ENCODE measurements at regions not wholly inside any gene's neighbourhood (a gene's known extent, or its start where the extent isn't known, plus 50 kb on each side); places are given as distances from the start of the nearest gene placed in this dataset.
"Not testable (repeated sequence)": the region's sequence is repeated elsewhere in the genome, so short reads cannot be mapped to it uniquely, and the experiment has no call there.

DNA sequence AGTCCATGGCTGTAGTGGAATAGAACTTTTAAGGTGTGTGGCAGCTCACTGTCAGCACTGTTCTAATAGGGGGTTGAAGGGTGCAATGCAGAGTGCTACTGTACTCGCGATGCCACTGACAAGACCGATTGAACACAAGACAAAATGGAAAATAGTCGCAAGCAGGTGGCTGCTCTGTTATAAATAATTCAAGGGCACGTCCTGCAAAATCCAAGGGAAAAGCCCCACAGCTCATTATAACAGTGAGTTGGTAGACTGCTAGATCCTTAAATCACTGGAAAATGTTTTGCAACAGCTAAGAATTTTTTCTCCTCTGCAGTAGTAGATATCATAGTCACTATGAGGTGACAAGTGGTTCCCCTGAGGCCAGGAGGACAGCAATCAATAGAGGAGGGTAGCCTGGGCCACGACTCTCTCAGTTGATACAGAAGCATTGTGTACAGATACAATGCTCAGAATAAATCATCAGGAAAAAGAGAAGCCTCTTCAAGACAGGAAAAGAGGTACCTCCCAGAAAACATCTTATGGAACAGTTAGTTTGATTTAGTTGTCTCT is 926.3 kb downstream of the TLE4 start:
- DNase-seq: no peak

DNA sequence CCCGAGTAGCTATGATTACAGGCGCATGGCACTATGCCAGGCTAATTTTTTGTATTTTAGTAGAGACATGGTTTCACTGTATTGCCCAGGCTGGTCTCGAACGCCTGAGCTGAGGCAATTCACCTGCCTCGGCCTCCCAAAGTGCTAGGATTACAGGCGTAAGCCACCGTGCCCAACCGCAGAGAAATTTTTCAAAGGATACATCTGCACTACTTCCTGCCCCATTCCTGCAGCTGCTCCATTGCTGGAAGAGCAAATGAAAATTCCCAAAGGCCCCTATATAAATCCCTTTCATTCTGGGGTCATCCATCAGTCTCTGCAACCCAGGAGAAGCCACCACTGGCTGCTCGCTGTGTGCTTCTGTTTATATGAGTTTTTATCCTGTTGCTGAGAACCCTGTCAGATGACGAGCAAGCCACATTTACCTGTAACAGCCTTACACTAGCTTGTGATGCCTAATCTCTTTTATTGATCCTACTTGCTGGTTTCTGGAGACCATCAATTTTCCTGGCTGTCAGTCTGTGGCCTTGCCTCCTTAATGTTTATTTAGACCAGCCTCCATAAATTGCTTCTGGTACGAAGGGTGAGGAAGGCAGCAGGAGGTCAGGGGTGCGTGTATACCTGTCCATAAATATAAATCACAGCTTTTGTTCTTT is 925.3 kb downstream of the TLE4 start:
- peak; percentile 16 for DNase-seq

DNA sequence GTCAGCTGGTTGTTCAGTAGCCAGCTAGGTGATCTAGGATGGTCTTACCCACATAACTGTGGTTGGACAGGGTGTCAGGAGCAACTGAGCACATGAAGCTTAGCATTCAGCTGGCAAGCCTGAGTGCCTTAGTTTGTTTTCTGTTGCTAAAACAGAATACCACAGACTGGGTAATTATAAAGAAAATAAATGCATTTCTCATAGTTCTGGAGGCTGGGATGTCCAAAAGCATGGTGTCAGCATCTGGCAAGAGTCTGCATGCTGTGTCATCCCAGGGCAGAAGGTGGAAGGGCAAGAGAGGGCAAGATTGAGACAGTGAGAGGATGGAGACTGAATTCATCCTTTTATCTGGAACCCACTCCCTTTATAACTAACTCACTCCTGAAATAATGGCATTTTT is 921.5 kb downstream of the TLE4 start:
- no peak for DNase-seq

DNA sequence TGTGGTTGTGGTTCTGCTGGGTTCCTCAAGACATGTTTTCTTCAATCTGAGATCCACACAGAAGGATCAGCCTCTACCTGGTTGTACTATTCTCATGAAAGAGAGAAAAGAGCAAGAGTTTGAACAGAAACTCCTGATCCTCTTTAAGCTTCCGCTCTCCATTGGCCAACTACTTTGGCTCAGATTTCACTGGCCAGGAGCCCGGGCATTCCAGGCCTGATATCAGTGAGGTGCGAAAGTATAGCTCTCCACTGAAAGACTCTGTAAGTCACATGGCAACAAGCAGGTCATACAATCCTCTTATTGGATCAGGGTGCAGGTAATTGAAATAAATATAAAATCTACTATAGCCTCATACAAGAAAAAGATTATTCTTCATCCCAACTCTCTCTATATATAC is 920.5 kb downstream of the TLE4 start:
- no peak for DNase-seq

DNA sequence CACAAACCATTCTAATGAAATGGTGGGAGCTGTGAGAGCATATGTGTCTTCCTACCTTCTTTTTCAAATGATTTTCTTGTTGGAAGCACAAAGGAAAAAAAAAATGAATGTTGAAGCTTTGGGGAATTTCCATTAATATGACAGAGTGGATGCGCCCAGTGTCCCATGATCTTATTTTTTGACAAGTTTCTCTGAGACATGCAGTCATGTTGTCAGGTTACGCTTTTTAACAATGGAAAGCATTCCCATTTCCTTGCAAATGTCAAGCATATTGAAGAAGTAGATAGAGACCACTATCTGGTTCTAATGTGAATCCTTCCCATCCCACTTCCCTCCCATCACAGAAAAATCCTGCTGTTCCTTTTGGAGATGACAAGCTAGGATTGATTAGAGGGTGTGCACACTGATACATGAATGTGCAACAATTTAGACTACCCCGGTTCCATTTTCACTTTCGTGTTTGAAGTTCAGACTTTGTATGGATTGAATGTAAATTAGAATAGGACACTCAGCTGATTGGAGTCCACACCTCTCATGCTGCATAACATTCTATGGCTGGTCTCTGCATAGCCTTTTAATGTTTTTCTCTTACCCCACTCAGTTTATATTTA is 919.4 kb downstream of the TLE4 start:
- no peak for DNase-seq

DNA sequence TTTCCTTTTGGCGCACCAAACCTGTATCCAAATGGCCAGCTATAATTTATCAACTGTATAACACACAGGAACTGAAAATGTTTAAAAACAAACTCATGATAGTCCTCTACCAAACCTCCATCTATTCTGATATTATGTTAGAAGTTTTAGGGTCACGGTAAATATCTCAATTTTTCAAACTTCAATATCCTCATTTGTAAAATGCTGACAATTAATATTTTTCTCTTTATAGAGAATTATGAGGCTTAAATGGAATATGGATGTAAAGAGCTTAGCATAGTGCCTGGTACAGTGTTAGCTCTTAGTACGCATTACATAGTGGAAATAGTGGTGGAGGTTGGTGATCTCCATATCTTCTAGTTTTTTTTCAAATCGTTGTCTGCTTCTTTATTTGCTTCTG is 917.6 kb downstream of the TLE4 start:
- no peak for DNase-seq

DNA sequence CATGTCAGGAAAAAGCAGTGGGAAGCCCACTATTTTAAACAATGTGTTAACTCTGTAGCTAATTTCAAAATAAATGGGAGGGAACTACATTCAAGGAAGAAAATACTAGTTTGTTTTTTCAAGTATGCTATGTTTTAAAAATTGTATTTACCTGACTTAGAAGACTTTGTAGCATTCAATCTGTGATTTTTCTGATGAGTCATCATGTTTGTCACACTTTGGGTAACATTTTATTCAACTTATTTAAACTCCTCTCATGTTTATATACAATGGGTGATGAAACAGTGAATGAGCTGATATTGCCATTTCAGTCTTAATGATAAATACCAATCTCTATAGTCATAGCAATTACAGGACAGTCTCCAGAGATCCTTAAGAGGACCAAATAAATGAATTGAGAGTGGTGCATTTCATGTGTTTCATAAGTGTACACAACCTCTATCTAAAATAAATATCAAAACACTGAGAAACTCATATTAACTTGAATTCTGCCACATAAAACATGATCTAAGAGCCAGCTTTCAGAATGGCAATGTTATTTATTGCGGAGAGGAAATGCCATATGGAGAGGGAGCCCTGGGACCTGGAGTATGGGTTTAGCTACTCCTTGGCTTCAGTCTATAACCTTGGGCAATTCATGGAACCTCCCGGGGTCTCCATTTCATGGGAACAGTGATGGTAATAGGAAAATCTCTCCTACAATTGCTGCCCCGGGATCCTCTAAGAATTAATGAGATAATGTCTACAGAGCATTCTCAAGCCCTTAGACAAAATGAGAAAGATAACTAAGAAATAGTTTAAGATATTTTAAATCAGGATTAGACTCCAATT is 913.9 kb downstream of the TLE4 start:
- DNase-seq: no peak

DNA sequence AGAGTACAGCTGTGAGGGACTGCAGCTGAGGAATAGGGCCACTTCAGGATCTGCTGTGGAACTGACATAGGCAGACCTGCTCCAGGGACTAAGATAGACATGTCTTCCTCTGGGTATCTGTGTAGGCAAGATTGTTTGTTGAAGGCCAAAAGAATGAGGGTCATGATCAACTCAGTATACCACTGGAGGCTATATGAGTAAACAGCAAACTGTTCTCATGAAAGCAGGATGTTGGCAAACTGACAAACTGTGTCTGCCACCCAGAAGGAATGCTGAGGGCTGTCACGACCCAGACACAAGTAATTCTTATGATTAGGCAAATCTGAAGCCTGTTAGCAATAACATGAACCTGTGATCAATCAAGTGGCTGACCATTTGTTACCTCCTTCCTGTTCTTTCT is 910.5 kb downstream of the TLE4 start:
- not testable (repeated sequence) for DNase-seq

DNA sequence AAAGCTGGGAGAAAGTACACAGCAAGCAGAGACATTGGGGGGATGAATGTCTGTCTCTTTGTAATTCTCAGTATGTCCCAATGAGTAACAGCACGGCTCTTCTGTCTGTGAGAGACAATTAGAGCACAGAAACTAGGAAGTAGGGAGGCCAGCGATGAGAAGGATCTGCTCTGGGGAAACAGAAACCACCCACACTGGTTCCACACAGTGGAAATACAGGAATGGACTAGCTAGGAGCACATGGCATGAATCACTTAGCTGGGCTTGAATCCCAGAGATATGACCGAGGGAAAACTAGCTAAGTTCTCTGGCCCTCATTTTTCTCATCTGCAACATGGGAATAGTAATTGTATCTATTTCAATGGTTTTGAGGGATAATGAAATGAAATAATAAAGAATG is 895.9 kb downstream of the TLE4 start:
- DNase-seq: no peak

DNA sequence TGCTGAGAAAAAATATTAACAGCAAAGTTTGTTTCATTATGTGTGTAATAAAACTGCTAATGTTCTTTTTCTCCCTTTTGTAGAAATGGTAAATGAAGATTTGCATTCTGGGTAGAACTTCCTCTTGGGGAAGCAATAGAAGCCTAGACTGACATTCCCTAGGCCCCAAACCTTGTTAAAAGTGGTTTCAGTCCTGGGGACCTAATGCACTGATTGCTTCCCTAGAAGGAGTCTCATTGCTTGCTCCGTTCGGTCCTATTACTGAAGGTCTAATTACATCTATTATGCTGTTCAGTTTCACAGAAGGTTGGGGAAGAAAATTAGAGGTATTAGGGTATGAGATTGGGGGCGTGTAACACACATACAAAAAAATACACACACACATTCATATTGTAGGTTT is 893.8 kb downstream of the TLE4 start:
- DNase-seq: no peak

DNA sequence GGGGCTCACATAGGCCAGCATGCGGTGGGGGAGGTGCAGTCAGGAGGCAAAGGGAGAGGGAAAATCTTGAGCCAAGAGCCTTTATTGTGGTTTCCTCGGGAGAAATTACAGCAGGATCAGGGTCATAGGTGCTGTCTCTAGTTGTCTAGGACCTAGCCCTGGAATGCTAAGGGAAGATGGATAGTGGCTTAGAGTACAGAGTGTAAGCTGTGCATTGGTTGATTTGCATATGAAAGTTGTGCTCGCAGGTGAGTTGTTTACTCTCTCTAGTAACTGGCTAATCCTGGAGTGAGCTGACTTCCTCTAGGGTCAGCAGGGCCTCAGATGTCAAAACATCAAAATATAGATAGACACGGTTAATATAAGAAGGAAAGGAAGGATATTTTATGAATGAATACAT is 877.7 kb downstream of the TLE4 start:
- DNase-seq: no peak

DNA sequence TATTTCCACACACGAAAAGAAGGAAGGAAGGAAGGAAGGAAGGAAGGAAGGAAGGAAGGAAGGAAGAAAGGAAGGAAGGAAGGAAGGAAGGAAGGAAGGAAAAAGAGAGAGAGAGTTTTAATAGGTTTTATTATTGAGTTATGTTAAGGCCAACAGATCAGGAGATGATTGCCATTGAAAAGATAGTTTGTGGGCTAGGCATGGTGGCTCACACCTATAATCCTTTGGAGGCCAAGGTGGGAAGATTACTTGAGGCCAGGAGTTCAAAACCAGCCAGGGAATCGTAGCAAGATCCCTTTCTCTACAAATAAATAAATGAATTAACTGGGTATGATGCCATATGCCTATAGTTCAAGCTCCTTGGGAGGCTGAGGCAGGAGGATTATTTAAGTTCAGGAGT is 877.2 kb downstream of the TLE4 start:
- DNase-seq: no peak

DNA sequence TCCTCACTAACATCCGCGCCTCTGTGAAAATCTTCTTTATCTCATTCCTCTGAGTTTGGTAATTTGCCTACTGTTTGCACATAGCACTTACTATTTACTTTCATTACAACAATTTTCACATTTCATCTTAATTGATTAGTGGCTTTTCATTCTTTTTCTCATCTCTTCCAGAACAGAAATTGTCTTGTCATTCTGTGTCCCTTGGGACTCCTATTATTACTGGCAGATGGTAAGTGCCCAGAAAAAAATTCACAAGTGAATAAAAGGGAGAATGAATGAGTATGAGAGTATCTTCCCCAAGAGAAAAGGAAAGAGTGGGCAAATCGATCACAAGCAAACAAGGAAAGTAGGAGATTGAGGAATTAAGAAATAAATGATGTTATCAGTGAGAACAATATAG is 876.1 kb downstream of the TLE4 start:
- no peak for DNase-seq

DNA sequence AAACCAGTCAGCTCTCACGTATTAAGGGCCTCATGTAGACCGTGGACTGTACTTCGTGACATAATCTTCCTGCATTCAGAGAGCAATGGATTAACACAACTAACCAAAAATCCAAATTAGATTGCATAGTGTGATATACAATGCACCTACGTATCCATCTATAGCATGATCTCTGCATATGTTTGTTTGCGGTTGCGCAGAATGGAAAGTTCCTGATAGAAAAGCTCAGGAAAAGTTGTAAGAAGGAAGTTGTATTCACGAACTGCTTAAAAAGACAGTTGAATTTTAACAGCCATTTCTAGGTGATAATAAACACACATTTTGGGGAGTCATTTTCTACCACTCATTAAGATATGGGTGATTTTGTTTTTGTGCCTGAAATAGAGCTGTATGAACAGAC is 869.0 kb downstream of the TLE4 start:
- DNase-seq: no peak

DNA sequence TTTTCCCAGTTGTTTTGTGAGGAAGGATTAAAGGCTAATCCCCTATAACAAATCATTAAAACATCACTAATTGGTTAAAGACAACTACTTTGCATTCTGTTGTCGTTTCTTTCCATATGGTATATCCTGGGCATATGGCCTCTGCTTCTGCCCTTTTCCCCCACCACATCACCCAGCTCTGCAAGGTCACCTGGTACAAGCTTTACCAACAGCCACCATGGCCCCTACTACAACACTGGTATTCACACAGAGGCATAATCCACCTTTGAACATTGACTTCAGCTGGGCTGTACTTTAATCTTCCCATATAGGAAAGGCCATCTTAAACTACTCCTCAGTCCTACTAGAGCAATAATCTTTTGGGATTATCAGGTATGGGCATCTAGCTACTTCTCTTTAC is 866.1 kb downstream of the TLE4 start:
- DNase-seq: no peak

DNA sequence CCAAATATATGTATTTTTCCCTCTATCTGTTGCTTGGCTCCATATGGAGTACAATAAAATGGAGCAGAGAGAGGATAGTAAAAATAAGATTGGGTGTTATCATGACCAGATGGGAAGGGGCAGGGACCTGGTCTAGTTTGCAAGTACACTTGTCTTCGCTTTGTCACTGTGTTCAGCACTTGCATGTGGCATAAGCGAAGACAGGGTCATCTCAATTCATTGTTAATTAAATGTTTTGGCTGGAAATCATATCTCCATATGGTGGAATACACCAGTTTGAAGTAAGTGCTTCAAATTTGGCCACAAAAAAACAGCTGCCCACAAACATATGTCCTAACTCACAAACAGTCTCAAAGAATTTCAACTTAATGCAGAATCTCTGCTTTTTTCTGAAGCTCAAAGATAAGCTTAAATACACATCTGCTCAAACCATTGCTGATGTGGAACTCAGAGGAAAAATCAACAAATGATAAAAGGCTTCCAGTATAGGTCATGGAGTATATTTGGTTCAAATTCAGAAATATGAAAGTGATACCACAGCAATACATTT is 865.4 kb downstream of the TLE4 start:
- DNase-seq: no peak

DNA sequence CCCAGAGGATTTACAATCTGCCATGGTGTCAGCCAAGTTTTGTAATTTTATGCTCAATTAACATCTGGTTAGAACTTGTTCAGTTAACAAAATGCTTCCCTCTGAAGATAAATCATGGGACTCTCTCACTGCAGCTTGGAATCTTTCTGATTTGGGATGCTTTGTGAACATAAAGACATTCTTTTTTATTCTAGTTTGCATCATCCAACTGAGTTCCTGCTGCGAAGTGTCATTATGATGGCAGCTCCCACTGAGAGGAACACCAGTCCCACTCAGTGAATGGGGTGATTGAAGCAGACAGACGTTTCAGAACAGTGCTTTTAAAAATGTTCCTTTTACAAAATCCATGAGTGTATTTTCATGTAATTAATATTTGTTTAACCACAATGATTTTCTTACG is 863.8 kb downstream of the TLE4 start:
- DNase-seq: no peak

DNA sequence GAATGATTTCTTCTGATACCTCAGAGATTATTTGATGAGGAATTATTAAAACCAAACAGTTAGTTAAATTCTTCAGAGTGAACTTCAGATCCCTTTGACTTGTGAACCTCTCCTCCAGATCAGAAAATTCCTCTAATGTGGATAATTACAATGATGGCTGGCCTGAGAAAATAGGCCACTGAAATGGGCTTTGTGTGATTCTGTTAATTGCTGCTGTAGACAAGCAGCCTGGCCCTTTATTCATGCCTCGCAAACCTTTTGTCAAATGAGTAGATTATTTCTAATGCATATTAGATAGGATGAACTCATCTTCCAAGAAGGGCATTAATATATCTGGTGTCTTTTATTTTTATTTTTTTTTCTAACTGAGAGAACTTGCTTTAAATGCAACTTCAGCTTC is 855.2 kb downstream of the TLE4 start:
- no peak for DNase-seq

DNA sequence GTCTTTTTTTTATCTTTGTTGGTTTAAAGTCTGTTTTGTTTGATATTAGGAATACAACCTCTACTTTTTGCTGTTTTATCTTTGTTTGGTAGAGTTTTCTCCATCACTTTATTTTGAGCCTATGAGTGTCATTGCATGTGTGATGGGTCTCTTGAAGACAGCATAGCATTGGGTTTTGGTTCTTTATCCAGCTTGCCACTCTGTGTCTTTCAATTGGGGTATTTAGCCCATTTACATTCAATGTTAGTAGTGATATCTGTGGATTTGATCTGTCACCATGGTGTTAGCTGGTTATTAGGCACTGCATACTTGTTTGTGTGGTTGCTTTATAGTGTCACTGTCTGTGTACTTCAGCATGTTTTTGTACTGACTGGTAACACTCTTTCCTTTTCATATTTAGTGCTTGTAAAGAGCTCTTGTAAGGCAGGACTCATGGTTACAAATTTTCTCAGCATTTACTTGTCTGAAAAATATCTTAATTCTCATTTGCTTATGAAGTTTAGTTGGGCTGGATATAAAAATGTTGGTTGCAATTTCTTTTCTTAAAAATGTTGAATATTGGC is 845.5 kb downstream of the TLE4 start:
- no peak for DNase-seq

DNA sequence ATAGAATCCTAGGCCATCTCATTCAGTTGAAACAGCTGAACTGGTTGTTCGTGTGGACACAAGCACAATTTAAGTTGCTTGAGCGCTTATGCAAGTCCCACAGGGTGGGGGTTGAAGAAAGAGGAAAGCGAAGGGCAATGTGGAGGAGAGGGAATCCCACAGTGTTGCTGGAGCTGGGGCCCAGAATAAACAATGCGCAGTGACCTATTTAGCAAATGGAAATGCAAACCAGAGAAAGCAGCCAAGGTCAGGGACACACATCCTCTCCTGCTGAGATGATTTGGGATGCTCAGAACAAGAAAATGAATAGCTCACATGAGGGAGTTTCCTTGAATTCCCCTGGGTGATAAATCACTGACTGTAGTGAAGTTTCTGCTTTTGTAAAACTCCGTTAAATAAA is 838.3 kb downstream of the TLE4 start:
- DNase-seq: no peak

DNA sequence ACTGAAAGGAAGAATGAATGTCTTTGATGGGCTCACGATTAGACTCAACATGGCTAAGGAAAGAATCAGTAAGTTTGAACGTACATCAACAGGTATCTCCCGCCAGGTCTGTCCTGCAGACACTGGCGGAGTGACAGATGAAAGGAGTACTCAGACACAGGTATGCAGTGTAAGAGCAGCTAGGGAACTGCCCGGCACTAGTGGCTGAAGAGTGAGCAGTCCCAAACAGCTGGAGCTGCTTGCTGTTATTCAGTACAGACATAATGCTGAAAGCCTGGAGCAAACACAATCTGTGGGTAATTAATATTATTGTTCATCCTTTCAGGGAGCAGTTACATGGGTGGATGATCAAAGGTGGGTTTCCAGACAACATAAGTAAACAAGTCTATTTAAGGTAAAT is 835.5 kb downstream of the TLE4 start:
- no peak for DNase-seq

DNA sequence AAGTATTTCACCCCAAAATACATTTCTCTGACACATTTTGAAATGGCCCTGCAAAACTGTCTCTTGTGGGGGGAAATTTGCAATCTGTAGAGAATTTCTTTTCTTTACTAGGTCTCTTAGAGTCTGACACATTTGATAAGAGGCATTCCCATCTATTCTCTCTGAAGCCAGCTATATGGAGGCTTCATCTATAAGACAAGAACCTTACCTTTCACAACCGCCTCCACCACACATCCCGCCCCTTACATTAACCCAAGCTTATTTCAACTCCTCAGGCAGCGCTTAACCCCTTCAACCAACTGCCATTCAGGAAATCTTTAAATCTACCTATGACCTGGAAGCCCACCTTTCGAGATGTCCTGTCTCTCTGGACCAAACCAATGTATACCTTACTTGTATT is 829.5 kb downstream of the TLE4 start:
- no peak for DNase-seq

DNA sequence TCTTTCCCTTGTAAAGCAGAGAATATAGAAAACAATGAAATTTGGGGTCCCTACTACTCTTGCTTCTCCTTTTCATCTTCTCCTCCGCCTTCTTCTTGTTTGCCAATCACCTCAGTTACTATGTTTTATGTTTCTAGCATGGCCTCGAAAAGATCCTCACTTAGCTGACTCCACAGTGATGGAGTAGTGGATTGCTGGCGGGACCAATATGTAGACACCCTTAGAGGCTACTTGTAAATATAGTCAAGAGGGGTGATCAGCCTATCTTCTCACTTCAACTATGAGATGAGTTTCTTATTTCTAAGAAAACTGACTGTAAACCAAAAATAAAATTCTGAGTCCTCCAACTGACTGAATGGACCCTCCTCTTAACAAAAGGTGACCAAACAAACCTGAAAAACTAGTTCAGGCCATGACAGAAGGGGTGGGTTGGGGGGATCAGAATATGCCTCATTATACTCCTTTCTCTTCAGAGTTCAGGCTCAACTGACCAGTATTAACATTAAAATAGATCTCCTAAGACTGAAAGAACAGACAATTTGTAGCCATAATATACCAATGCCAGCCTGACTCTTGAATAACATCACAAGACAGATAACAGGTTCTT is 829.0 kb downstream of the TLE4 start:
- DNase-seq: no peak

Data from NCI-H748 treated with DMSO at 0.1 percent for 48 hours (cell line).